VCaP (cell line): ENCODE measurements at regions not wholly inside any gene's neighbourhood (a gene's known extent, or its start where the extent isn't known, plus 50 kb on each side); places are given as distances from the start of the nearest gene placed in this dataset.

Experiments used
- H3K27ac ChIP-seq: fragments of 450-650 bp; 2 replicates; pipeline ENCODE4 v1.5.1; 2017
- TF ChIP-seq, protein P1 (sequence below): fragments of 450-650 bp; conservative IDR thresholded peaks from 2 replicates; pipeline ENCODE4 v1.5.1; 2017; ENCODE audit warnings: mild to moderate bottlenecking, moderate library complexity

- TF ChIP-seq, protein P1, sequence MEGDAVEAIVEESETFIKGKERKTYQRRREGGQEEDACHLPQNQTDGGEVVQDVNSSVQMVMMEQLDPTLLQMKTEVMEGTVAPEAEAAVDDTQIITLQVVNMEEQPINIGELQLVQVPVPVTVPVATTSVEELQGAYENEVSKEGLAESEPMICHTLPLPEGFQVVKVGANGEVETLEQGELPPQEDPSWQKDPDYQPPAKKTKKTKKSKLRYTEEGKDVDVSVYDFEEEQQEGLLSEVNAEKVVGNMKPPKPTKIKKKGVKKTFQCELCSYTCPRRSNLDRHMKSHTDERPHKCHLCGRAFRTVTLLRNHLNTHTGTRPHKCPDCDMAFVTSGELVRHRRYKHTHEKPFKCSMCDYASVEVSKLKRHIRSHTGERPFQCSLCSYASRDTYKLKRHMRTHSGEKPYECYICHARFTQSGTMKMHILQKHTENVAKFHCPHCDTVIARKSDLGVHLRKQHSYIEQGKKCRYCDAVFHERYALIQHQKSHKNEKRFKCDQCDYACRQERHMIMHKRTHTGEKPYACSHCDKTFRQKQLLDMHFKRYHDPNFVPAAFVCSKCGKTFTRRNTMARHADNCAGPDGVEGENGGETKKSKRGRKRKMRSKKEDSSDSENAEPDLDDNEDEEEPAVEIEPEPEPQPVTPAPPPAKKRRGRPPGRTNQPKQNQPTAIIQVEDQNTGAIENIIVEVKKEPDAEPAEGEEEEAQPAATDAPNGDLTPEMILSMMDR = no peak
- H3K27ac ChIP-seq = no peak overlapping the region
Observed at GRCh38 chr4:30808276-30808675, 88.1 kb downstream of the PCDH7 start.

DNA sequence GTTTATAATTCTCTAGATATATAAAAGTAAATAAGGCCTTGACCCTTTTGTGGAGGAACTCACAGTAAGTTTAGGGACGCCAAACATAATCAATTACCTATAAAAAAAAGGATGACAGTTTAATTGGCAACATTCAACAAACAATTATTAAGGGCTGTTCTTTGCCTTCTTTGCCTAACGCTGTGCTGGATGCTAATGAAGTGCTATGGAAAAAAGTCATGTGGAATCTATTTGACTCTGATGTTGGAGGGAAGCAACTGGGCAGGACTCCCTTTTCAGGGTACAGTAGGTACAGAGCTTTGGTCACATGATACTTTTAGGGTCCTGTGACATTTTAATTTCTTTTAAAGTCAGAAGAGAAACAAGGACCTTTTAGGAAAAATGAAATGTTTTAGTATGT is 91.1 kb downstream of the PCDH7 start:
- H3K27ac ChIP-seq = no peak overlapping the region
- TF ChIP-seq, protein P1 = no peak

- TF ChIP-seq, protein P1 = no peak
- H3K27ac ChIP-seq = no peak overlapping the region
Observed at GRCh38 chr4:30815685-30816084, 95.5 kb downstream of the PCDH7 start.

- H3K27ac ChIP-seq = no peak overlapping the region
- TF ChIP-seq, protein P1 = no peak
Observed at GRCh38 chr4:30817447-30817846, 97.3 kb downstream of the PCDH7 start.

- TF ChIP-seq, protein P1 = no peak
Observed at GRCh38 chr4:30818541-30818940, 98.4 kb downstream of the PCDH7 start.

DNA sequence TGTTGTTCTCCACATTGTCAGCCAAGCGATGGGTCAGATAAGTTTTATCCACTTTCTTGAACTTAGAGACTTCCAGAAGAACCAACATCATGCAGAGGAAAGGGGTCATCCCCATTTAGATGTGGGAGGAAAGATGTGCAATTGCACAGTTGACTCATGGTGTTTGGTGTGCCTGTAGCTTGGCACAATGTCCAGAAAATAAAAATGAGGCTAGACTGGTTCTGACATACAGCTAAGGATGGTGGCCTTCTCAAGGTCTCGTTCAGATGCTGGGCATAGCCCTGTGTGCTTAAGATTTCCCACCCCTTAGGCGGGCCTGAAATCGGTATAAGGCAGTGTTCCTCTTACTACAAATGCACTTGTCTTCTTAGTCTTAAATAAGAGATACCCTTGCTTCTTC is 101.1 kb downstream of the PCDH7 start:
- H3K27ac ChIP-seq = no peak overlapping the region
- TF ChIP-seq, protein P1 = no peak

More at GRCh38 chr4:30818541-30818940, 98.4 kb downstream of the PCDH7 start:
- no peak overlapping the region for H3K27ac ChIP-seq

GRCh38 chr4:30821859-30822612 is 101.9 kb downstream of the PCDH7 start:
- no peak overlapping the region for H3K27ac ChIP-seq
- TF ChIP-seq, protein P1 = no peak
